ENCODE measurements at regions not wholly inside any gene's neighbourhood (a gene's known extent, or its start where the extent isn't known, plus 50 kb on each side); places are given as distances from the start of the nearest gene placed in this dataset.

- Mint-ChIP-seq H3K4me3 (no peak overlapping the region), H3K9me3 (no peaks in the 10 kb centered on the region), H3K36me3 (no peaks in the 10 kb centered on the region), H3K27ac (no peak overlapping the region), H3K27me3 (ENCODE audit: low read depth) (peaks cover 43% of the 10 kb centered on the region), H3K4me1 (no peaks in the 10 kb centered on the region)
- no peak for DNase-seq (ENCODE audit: low spot score in 2 of 2, unreplicated experiment in 2 of 2)
- TF ChIP-seq CTCF (IDR thresholded peaks at IDR 0.05; ENCODE audit: unreplicated experiment): no peak
Measured at GRCh38 chr20:4304601-4305000, 55.5 kb upstream of the ADRA1D start.

DNA sequence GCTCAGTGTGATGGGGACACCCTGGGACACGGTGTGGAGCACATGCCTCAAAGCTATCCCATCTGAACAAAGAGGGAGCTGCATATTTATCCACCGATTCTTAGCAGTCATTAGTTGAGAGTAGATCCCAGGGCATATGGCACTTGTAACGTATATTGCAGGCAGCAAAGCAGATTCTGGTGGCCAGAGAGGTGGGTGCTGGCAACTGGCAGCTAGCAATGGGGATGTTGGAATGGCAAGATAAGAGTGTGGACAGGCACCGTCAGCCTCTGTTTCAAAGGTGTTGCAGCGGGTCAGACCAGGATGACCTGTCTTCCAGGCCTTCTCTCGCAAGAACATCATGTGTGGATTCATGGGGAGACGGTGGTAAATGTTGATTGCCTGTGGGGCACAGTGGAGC is 54.0 kb upstream of the ADRA1D start:
- no peaks in the 10 kb centered on the region for H3K9me3 Mint-ChIP-seq
- no peaks in the 10 kb centered on the region for H3K4me1 Mint-ChIP-seq
- peaks cover 50% of the 10 kb centered on the region for H3K27me3 Mint-ChIP-seq (ENCODE audit: low read depth)
- TF ChIP-seq CTCF (IDR thresholded peaks at IDR 0.05; ENCODE audit: unreplicated experiment): no peak
- no peak overlapping the region for H3K4me3 Mint-ChIP-seq
- no peak overlapping the region for H3K27ac Mint-ChIP-seq
- no peak for DNase-seq (ENCODE audit: low spot score in 2 of 2, unreplicated experiment in 2 of 2)
- no peaks in the 10 kb centered on the region for H3K36me3 Mint-ChIP-seq

- peaks cover 41% of the 10 kb centered on the region for H3K27me3 Mint-ChIP-seq (ENCODE audit: low read depth)
- H3K36me3 Mint-ChIP-seq: no peaks in the 10 kb centered on the region
- TF ChIP-seq CTCF (IDR thresholded peaks at IDR 0.05; ENCODE audit: unreplicated experiment): no peak
- H3K4me1 Mint-ChIP-seq: no peaks in the 10 kb centered on the region
- DNase-seq (ENCODE audit: low spot score in 2 of 2, unreplicated experiment in 2 of 2): no peak
- no peak overlapping the region for H3K4me3 Mint-ChIP-seq
- H3K9me3 Mint-ChIP-seq: no peaks in the 10 kb centered on the region
- H3K27ac Mint-ChIP-seq: no peak overlapping the region
Measured at GRCh38 chr20:4300921-4301320, 51.8 kb upstream of the ADRA1D start.

- Mint-ChIP-seq H3K4me3 (no peak overlapping the region), H3K27ac (no peak overlapping the region), H3K36me3 (no peaks in the 10 kb centered on the region), H3K9me3 (no peaks in the 10 kb centered on the region), H3K27me3 (ENCODE audit: low read depth) (peaks cover 40% of the 10 kb centered on the region), H3K4me1 (no peaks in the 10 kb centered on the region)
- DNase-seq (ENCODE audit: low spot score in 2 of 2, unreplicated experiment in 2 of 2): no peak
- no peak for TF ChIP-seq CTCF (IDR thresholded peaks at IDR 0.05; ENCODE audit: unreplicated experiment)
Measured at GRCh38 chr20:4300401-4300800, 51.3 kb upstream of the ADRA1D start.

DNA sequence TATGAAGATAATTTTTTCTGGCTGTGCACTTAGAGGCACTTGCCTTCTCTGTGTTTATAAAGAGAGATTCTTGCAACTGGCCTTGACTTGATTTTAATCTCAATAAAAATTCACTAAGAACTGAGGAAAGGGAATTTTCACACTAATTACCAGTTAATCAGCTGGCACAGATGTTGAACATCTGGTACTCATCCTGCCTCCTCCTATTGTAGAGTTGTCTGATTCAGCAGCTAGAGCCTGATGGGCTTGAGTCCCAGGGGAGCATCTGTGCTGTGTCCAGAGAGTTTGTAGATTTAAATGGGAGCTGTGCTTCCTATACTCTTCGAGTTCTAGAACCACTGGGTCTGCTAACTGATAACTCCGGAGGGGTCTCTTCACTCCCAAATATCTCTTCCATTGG is 50.7 kb upstream of the ADRA1D start:
- no peaks in the 10 kb centered on the region for H3K36me3 Mint-ChIP-seq
- no peak overlapping the region for H3K27ac Mint-ChIP-seq
- no peak overlapping the region for H3K4me3 Mint-ChIP-seq
- H3K4me1 Mint-ChIP-seq: no peaks in the 10 kb centered on the region
- DNase-seq (ENCODE audit: low spot score in 2 of 2, unreplicated experiment in 2 of 2): no peak
- H3K27me3 Mint-ChIP-seq (ENCODE audit: low read depth): peaks cover 44% of the 10 kb centered on the region
- H3K9me3 Mint-ChIP-seq: no peaks in the 10 kb centered on the region
- TF ChIP-seq CTCF (IDR thresholded peaks at IDR 0.05; ENCODE audit: unreplicated experiment): no peak

- no peak for DNase-seq (ENCODE audit: low spot score in 2 of 2, unreplicated experiment in 2 of 2)
- Mint-ChIP-seq H3K4me1 (no peaks in the 10 kb centered on the region), H3K4me3 (no peak overlapping the region), H3K36me3 (no peaks in the 10 kb centered on the region), H3K27ac (no peak overlapping the region), H3K9me3 (no peaks in the 10 kb centered on the region), H3K27me3 (ENCODE audit: low read depth) (peaks cover 45% of the 10 kb centered on the region)
- TF ChIP-seq CTCF (IDR thresholded peaks at IDR 0.05; ENCODE audit: unreplicated experiment): no peak
Measured at GRCh38 chr20:4299216-4299615, 50.1 kb upstream of the ADRA1D start.

Data from mesothelial cell of epicardium (in vitro differentiated cells).